OCI-LY1 (cell line): ENCODE measurements at regions not wholly inside any gene's neighbourhood (a gene's known extent, or its start where the extent isn't known, plus 50 kb on each side); places are given as distances from the start of the nearest gene placed in this dataset.

Source experiments
- CTCF ChIP-seq: fragments of 200-600 bp; sonication (generic), shearing (Covaris generic); IDR thresholded peaks from 2 replicates; pipeline ENCODE4 v1.5.1; 2017; ENCODE audit warnings: mild to moderate bottlenecking, antibody characterized with exemption, low read length, moderate library complexity, mixed read lengths
- EZH2 ChIP-seq: fragments of 200-600 bp; sonication (generic), shearing (Covaris generic); IDR thresholded peaks from 2 replicates; pipeline ENCODE4 v1.8.0; 2017; ENCODE audit warnings: borderline replicate concordance, mixed run types, mild to moderate bottlenecking, antibody characterized with exemption, low read length, moderate library complexity, mixed read lengths

GRCh38 chr5:112625689-112626438 lies 111.8 kb upstream of the APC start:
- TF ChIP-seq CTCF (no peak), EZH2 (no peak)
